Uterus (tissue), 3 donors: ENCODE measurements at regions not wholly inside any gene's neighbourhood (a gene's known extent, or its start where the extent isn't known, plus 50 kb on each side); places are given as distances from the start of the nearest gene placed in this dataset.

ENCODE experiments used
- DNase-seq, 2 donors: peaks; one replicate each; pipeline ENCODE4 v3.0.0-alpha.2; 2019 to 2020
- H3K27ac ChIP-seq, 2 donors: fragments of 200-600 bp; sonication (generic); 1 replicate in 1 of 2; 2 replicates in 1 of 2; pipeline ENCODE4 v1.5.1; 2016 to 2018
- H3K27me3 ChIP-seq, 2 donors: fragments of 200-600 bp; sonication (generic); one replicate each; pipeline ENCODE4 v1.5.1; 2018 to 2019; ENCODE audit warnings: control low read depth in 1 of 2
- H3K36me3 ChIP-seq, 2 donors: fragments of 200-600 bp; sonication (generic); one replicate each; pipeline ENCODE4 v1.5.1; 2019; ENCODE audit warnings: control low read depth in 1 of 2
- H3K4me1 ChIP-seq, 2 donors: fragments of 200-600 bp; sonication (generic); one replicate each; pipeline ENCODE4 v1.5.1; 2018 to 2019; ENCODE audit warnings: control low read depth in 1 of 2
- H3K4me3 ChIP-seq, 2 donors: fragments of 200-600 bp; sonication (generic); 1 replicate in 1 of 2; 2 replicates in 1 of 2; pipeline ENCODE4 v1.5.1; 2018 to 2019; ENCODE audit warnings: mild to moderate bottlenecking in 1 of 2
- H3K9me3 ChIP-seq, 2 donors: fragments of 200-600 bp; sonication (generic); one replicate each; pipeline ENCODE4 v1.5.1; 2019; ENCODE audit warnings: control low read depth in 1 of 2
- POLR2A ChIP-seq, 2 donors: fragments of 450-650 bp; IDR thresholded peaks; one replicate each; pipeline ENCODE4 v1.6.1; 2016; ENCODE audit warnings: antibody characterized with exemption in 2 of 2, mild to moderate bottlenecking in 1 of 2, moderate library complexity in 1 of 2
- intact Hi-C: fragments of 100-400 bp; cut with DNase I; formaldehyde crosslinking; loops from one replicate; pipeline ENCODE4 v1.15.1; 2023; ENCODE audit warnings: low total_unique reads
- TF ChIP-seq, protein P1 (sequence below), 4 experiments: fragments of 200-600 bp in 2 of 4; fragments of 450-650 bp in 2 of 4; sonication (generic) in 2 of 4; IDR thresholded peaks; one replicate each; pipeline ENCODE4 v1.5.1; 2016 to 2019; ENCODE audit warnings: antibody characterized with exemption in 4 of 4, mild to moderate bottlenecking in 2 of 4, moderate library complexity in 1 of 4
- donor health status: DM: yes; HTN: yes; CAD: no.

DNA sequence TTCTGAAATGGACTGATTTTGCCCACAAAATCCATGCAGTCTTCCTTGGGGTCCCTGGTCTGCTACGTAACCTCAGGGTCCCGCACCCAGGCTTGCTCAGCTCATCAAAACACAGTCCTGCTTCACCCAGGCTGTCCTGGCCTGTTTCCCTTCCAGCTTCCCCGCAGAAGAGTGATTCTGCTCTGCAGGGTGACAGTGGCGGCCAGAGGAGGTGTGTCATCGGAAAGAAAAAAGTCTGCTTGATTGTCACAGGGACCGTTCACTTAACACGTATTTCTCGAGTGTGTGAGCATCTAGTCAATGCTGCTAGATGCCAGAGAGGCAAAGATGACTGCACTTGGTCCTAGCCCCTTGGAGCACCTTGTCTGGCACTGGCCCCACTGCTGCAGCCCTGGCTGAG, 50.1 kb upstream of the ABHD2 start:
- H3K27me3 ChIP-seq, result no peaks in the 10 kb centered on the region
- intact Hi-C loops, result no loop called here
- H3K36me3 ChIP-seq, result no peaks in the 10 kb centered on the region
- H3K27ac ChIP-seq, result no peak overlapping the region
- TF ChIP-seq, protein P1, sequence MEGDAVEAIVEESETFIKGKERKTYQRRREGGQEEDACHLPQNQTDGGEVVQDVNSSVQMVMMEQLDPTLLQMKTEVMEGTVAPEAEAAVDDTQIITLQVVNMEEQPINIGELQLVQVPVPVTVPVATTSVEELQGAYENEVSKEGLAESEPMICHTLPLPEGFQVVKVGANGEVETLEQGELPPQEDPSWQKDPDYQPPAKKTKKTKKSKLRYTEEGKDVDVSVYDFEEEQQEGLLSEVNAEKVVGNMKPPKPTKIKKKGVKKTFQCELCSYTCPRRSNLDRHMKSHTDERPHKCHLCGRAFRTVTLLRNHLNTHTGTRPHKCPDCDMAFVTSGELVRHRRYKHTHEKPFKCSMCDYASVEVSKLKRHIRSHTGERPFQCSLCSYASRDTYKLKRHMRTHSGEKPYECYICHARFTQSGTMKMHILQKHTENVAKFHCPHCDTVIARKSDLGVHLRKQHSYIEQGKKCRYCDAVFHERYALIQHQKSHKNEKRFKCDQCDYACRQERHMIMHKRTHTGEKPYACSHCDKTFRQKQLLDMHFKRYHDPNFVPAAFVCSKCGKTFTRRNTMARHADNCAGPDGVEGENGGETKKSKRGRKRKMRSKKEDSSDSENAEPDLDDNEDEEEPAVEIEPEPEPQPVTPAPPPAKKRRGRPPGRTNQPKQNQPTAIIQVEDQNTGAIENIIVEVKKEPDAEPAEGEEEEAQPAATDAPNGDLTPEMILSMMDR (IDR thresholded peaks at IDR 0.05), result no peak
- no peak for TF ChIP-seq POLR2A (IDR thresholded peaks at IDR 0.05)
- H3K9me3 ChIP-seq, result no peaks in the 10 kb centered on the region
- no peak for DNase-seq
- no peak overlapping the region for H3K4me3 ChIP-seq
- H3K4me1 ChIP-seq, result peaks cover 0 to 6% of the 10 kb centered on the region in 2 donors
